Bronchial epithelial cell (primary cell): ENCODE measurements at regions not wholly inside any gene's neighbourhood (a gene's known extent, or its start where the extent isn't known, plus 50 kb on each side); places are given as distances from the start of the nearest gene placed in this dataset.

Experiments used
- DNase-seq: peaks from one replicate; pipeline ENCODE4 v3.0.0-alpha.2; 2010; ENCODE audit warnings: low read depth
- FAIRE-seq: peaks from 2 replicates; lab custom pipeline; 2011; peaks lifted over from hg19 to GRCh38; lab: Jason Lieb, UNC
- H3K27me3 ChIP-seq: 2 replicates; pipeline ENCODE4 v1.5.1; 2011; ENCODE audit warnings: low read length; ENCODE audit not compliant: control insufficient read depth, insufficient read depth
- H3K36me3 ChIP-seq: 2 replicates; pipeline ENCODE4 v1.5.1; 2011; ENCODE audit warnings: low read length; ENCODE audit not compliant: control insufficient read depth, insufficient read depth
- H3K4me3 ChIP-seq: 2 replicates; pipeline ENCODE4 v1.5.1; 2011; ENCODE audit warnings: mild to moderate bottlenecking, low read depth, low read length, control low read depth
- TF ChIP-seq, protein P1 (sequence below): IDR thresholded peaks from 2 replicates; pipeline ENCODE4 v1.5.1; 2011; ENCODE audit warnings: mild to moderate bottlenecking, moderate library complexity, low read length, control low read depth, inconsistent platforms; ENCODE audit not compliant: insufficient read depth, severe bottlenecking

DNA sequence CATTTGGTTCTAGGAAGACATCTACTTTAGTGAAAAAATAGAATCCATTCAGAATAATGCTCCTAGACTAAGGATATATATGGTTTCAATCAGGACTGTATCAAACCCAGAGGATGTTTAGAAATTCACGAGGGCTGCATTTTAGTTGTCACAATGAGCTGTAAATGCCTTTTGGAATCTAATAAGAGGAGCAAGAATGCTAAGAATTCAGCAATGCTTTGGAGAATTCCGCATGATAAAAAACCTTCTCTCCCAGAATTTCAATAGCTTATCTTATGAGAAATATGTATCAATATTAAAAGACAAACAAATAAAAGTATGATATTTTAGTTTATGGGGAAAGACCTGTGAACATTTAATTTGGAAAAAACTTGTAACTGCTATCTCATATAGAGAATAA lies 885.1 kb downstream of the ZPLD1 start:
- no peak for FAIRE-seq
- TF ChIP-seq, protein P1, sequence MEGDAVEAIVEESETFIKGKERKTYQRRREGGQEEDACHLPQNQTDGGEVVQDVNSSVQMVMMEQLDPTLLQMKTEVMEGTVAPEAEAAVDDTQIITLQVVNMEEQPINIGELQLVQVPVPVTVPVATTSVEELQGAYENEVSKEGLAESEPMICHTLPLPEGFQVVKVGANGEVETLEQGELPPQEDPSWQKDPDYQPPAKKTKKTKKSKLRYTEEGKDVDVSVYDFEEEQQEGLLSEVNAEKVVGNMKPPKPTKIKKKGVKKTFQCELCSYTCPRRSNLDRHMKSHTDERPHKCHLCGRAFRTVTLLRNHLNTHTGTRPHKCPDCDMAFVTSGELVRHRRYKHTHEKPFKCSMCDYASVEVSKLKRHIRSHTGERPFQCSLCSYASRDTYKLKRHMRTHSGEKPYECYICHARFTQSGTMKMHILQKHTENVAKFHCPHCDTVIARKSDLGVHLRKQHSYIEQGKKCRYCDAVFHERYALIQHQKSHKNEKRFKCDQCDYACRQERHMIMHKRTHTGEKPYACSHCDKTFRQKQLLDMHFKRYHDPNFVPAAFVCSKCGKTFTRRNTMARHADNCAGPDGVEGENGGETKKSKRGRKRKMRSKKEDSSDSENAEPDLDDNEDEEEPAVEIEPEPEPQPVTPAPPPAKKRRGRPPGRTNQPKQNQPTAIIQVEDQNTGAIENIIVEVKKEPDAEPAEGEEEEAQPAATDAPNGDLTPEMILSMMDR, result no peak
- no peaks in the 10 kb centered on the region for H3K27me3 ChIP-seq
- no peak overlapping the region for H3K4me3 ChIP-seq
- no peaks in the 10 kb centered on the region for H3K36me3 ChIP-seq
- DNase-seq, result no peak

DNA sequence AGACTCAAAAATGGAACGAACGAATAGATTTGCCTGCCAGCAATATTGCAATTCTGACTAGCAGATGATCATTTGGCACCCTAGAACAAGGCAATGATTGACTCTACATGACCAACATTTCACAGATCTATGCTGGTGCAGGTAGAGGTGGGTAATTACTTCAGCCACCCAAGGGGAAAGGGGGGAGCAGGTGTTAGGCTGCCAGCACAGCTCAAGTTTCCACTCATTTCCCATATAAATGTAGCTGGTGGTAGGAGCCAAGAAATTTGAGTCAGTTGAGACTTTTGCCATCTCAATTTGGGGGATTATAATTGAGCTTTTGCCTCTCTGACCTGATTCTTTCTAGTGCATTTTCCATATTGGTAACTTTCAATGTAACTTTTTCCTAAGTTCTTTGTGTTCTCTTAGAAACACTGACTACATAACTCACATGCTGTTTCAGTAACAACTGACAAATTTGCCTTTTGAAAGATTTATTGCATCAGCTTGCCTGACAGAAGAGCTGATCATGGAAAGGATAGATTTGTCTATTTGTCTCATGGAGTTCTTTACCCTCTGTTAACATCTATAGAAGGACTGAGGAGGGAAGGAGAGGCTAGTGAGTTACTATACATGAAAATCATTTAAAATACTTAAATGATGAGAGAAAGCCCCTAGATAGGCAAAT lies 902.5 kb downstream of the ZPLD1 start:
- no peaks in the 10 kb centered on the region for H3K27me3 ChIP-seq
- H3K4me3 ChIP-seq, result no peak overlapping the region
- no peaks in the 10 kb centered on the region for H3K36me3 ChIP-seq
- DNase-seq (no peak), FAIRE-seq (no peak)
- TF ChIP-seq, protein P1, result no peak

DNA sequence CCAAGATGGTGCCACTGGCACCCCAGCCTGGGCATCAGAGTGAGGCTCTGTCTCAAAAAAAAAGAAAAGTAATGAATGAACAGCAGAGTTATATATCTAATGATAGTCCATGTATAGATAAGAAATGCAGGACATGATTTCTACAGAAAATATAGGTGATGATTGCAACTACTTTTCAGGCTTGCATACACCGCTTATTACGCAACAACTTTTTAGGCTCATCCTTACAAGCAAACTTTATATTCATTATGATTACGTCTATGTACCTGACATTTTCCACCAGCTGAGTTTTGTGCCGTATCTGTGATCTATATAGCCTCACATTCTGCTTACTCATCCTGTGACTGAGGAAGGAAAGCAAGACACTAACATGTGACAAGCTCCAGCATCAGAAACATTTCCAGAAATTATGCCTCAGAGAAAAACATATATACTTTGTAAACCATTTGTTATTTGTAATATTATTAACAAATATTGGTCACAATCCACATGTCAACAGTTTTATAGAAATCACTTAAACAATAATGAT lies 906.3 kb downstream of the ZPLD1 start:
- no peaks in the 10 kb centered on the region for H3K27me3 ChIP-seq
- FAIRE-seq (no peak), DNase-seq (no peak)
- no peaks in the 10 kb centered on the region for H3K36me3 ChIP-seq
- TF ChIP-seq, protein P1, result no peak
- no peak overlapping the region for H3K4me3 ChIP-seq

DNA sequence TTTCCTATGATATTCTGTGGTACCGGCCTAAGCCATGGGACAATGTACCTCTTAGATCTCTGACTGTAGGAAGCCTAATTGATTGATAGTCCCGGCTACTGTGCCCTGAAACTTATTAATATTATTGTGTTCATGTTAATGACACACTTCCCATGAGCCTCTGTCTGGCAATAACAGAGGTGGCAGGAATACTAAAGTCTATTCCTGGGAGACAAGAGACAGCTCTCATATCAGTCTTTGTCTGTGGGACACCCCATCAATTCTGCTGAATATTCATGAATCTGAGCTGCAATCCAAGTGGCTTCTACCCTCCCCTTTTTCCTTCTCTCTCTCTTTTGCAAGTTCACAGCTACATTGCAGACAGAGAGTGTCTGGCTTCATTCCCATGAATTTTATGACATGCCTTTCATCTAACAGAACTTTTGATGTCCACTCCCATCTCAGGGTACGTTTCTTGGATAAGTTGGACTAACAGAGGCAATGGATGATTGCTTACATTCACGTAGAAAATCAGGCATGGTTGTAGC lies 907.5 kb downstream of the ZPLD1 start:
- H3K27me3 ChIP-seq, result no peaks in the 10 kb centered on the region
- TF ChIP-seq, protein P1, result no peak
- DNase-seq (no peak), FAIRE-seq (no peak)
- H3K36me3 ChIP-seq, result no peaks in the 10 kb centered on the region
- H3K4me3 ChIP-seq, result no peak overlapping the region

DNA sequence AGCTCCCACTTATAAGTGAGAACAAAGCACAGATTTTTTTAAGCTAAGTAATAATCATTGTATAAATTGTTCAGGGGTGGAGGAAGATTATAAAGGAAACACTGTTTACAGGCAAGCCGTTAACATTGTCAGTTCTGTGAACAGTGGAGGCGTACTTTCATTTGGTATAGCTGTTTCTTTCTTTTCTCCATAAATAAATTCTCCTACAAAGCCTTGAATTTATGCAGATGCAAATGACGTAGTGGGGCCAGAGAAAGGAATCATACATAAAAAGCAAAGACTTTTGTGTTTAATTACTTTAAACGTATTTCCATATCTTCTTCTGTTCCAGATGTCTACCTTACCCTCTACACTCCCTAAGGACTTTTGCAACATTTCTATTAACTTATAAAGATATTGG lies 914.9 kb downstream of the ZPLD1 start:
- DNase-seq, result no peak
- Histone ChIP-seq H3K36me3 (no peaks in the 10 kb centered on the region), H3K4me3 (no peak overlapping the region), H3K27me3 (no peaks in the 10 kb centered on the region)
- FAIRE-seq, result no peak
- TF ChIP-seq, protein P1, result no peak

DNA sequence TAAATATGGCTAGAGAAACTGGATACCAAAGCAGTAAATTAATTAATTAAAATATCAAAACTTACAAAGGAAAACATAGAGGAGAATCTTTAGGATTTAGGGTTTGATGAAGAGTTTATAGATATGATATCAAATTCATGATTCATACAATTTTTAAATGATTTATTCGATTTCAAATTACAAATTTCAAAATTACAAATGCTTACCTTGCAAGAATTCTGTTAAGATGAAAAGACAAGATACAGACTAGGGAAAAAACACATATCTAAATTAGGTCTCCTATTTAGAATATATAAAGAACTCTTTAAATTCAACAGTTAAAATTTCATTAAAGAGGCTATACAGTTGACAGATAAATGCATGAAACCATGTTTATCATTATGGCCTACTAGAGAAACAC lies 930.7 kb downstream of the ZPLD1 start:
- DNase-seq (no peak), FAIRE-seq (no peak)
- no peaks in the 10 kb centered on the region for H3K36me3 ChIP-seq
- no peak overlapping the region for H3K4me3 ChIP-seq
- H3K27me3 ChIP-seq, result no peaks in the 10 kb centered on the region
- TF ChIP-seq, protein P1, result no peak
